ENCODE measurements at regions not wholly inside any gene's neighbourhood (a gene's known extent, or its start where the extent isn't known, plus 50 kb on each side); places are given as distances from the start of the nearest gene placed in this dataset.

GRCh38 chr1:98813738-98814309 lies 152.3 kb downstream of the SNX7 start:
- H3K27ac ChIP-seq (ENCODE audit: insufficient read depth, low read length), result no peak overlapping the region
- H2AFZ ChIP-seq (ENCODE audit: low read length), result no peak overlapping the region
- H3K36me3 ChIP-seq (ENCODE audit: control insufficient read depth, insufficient read depth, low read length), result no peaks in the 10 kb centered on the region
- H3K4me3 ChIP-seq (replicated peaks in 1 of 4; ENCODE audit: control extremely low read depth in 1 of 4, insufficient read depth in 1 of 4, low read depth in 3 of 4, low read length in 4 of 4), result no peak overlapping the region
- no peaks in the 10 kb centered on the region for H3K79me2 ChIP-seq (ENCODE audit: control insufficient read depth, insufficient read depth, low read length)
- no peaks in the 10 kb centered on the region for H4K20me1 ChIP-seq (ENCODE audit: control insufficient read depth, extremely low read depth, insufficient read depth, low read length)
- TF ChIP-seq, protein P1, sequence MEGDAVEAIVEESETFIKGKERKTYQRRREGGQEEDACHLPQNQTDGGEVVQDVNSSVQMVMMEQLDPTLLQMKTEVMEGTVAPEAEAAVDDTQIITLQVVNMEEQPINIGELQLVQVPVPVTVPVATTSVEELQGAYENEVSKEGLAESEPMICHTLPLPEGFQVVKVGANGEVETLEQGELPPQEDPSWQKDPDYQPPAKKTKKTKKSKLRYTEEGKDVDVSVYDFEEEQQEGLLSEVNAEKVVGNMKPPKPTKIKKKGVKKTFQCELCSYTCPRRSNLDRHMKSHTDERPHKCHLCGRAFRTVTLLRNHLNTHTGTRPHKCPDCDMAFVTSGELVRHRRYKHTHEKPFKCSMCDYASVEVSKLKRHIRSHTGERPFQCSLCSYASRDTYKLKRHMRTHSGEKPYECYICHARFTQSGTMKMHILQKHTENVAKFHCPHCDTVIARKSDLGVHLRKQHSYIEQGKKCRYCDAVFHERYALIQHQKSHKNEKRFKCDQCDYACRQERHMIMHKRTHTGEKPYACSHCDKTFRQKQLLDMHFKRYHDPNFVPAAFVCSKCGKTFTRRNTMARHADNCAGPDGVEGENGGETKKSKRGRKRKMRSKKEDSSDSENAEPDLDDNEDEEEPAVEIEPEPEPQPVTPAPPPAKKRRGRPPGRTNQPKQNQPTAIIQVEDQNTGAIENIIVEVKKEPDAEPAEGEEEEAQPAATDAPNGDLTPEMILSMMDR (conservative IDR thresholded peaks at IDR 0.05 in 1 of 2, IDR thresholded peaks at IDR 0.05 in 1 of 2; ENCODE audit: low read depth in 1 of 2, low read length in 2 of 2), result no peak
- no peak for TF ChIP-seq EZH2 (IDR thresholded peaks at IDR 0.05; ENCODE audit: low read length, missing control alignments)
- H3K4me1 ChIP-seq (ENCODE audit: control insufficient read depth, extremely low read depth, insufficient read depth, low read length), result no peaks in the 10 kb centered on the region
- no peaks in the 10 kb centered on the region for H3K27me3 ChIP-seq (ENCODE audit: control insufficient read depth, insufficient read depth, low read length)
- no peak overlapping the region for H3K9ac ChIP-seq (ENCODE audit: insufficient read depth, low read length)
- no peak overlapping the region for H3K4me2 ChIP-seq (ENCODE audit: extremely low read depth, insufficient read depth, low read length)
- no peaks in the 10 kb centered on the region for H3K9me3 ChIP-seq (ENCODE audit: control insufficient read depth, insufficient read depth, low read depth, low read length)
- DNase-seq (ENCODE audit: low read depth in 2 of 2), result no peak

DNA sequence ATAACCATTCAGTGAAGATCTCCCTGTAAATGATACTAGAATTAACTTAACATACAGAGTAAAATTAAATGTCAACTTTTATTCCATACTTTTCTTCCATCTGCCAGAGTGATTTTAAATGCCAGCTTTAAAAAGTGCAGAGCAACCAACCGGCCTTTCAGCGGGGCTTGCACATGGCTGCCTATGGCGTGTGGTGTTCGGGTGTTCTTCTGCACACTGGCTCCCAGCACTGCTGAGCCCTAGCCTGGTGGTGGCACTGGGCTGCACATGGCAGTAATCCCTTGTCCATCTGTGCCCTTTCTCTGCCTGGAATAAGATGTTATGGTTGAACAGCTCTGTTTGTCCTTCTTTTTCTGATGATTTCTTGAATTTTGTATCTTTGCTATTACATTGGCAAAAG lies 156.3 kb downstream of the SNX7 start:
- no peak overlapping the region for H3K27ac ChIP-seq (ENCODE audit: insufficient read depth, low read length)

DNA sequence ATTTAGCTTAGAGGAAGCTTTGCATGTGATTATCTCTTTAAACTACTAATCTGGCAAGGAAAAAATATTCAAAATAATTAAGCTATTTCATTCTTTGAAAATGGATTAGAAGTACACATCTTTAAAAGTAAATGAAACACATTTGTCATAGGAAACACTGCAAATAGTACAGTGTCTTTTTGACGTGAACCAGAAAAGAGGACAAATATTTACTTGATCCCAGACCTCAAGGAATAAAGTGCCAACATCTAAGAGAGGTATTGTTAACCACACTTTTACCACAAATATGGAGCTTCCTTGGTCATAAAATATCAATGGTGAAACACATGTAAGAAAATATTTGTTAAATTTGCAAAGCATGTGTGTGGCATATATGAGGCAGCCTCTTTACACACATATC lies 159.9 kb downstream of the SNX7 start:
- DNase-seq (ENCODE audit: low read depth in 2 of 2), result no peak
- H3K27ac ChIP-seq (ENCODE audit: insufficient read depth, low read length), result no peak overlapping the region
- no peaks in the 10 kb centered on the region for H3K79me2 ChIP-seq (ENCODE audit: control insufficient read depth, insufficient read depth, low read length)

More for the DNA sequence above, 156.3 kb downstream of the SNX7 start:
- H3K36me3 ChIP-seq (ENCODE audit: control insufficient read depth, insufficient read depth, low read length), result no peaks in the 10 kb centered on the region
- no peak overlapping the region for H3K4me2 ChIP-seq (ENCODE audit: extremely low read depth, insufficient read depth, low read length)
- H3K4me1 ChIP-seq (ENCODE audit: control insufficient read depth, extremely low read depth, insufficient read depth, low read length), result no peaks in the 10 kb centered on the region
- H3K4me3 ChIP-seq (replicated peaks in 1 of 4; ENCODE audit: control extremely low read depth in 1 of 4, insufficient read depth in 1 of 4, low read depth in 3 of 4, low read length in 4 of 4), result no peak overlapping the region
- no peaks in the 10 kb centered on the region for H3K79me2 ChIP-seq (ENCODE audit: control insufficient read depth, insufficient read depth, low read length)
- TF ChIP-seq EZH2 (IDR thresholded peaks at IDR 0.05; ENCODE audit: low read length, missing control alignments), result no peak
- TF ChIP-seq, protein P1 (conservative IDR thresholded peaks at IDR 0.05 in 1 of 2, IDR thresholded peaks at IDR 0.05 in 1 of 2; ENCODE audit: low read depth in 1 of 2, low read length in 2 of 2), result no peak
- H3K9me3 ChIP-seq (ENCODE audit: control insufficient read depth, insufficient read depth, low read depth, low read length), result no peaks in the 10 kb centered on the region
- H2AFZ ChIP-seq (ENCODE audit: low read length), result no peak overlapping the region
- H3K9ac ChIP-seq (ENCODE audit: insufficient read depth, low read length), result no peak overlapping the region
- H4K20me1 ChIP-seq (ENCODE audit: control insufficient read depth, extremely low read depth, insufficient read depth, low read length), result no peaks in the 10 kb centered on the region
- no peaks in the 10 kb centered on the region for H3K27me3 ChIP-seq (ENCODE audit: control insufficient read depth, insufficient read depth, low read length)
- no peak for DNase-seq (ENCODE audit: low read depth in 2 of 2)

More for the DNA sequence above, 159.9 kb downstream of the SNX7 start:
- Histone ChIP-seq H2AFZ (ENCODE audit: low read length) (no peak overlapping the region), H4K20me1 (ENCODE audit: control insufficient read depth, extremely low read depth, insufficient read depth, low read length) (no peaks in the 10 kb centered on the region), H3K4me2 (ENCODE audit: extremely low read depth, insufficient read depth, low read length) (no peak overlapping the region), H3K9me3 (ENCODE audit: control insufficient read depth, insufficient read depth, low read depth, low read length) (no peaks in the 10 kb centered on the region), H3K9ac (ENCODE audit: insufficient read depth, low read length) (no peak overlapping the region), H3K4me3 (replicated peaks in 1 of 4; ENCODE audit: control extremely low read depth in 1 of 4, insufficient read depth in 1 of 4, low read depth in 3 of 4, low read length in 4 of 4) (no peak overlapping the region), H3K27me3 (ENCODE audit: control insufficient read depth, insufficient read depth, low read length) (no peaks in the 10 kb centered on the region), H3K36me3 (ENCODE audit: control insufficient read depth, insufficient read depth, low read length) (no peaks in the 10 kb centered on the region), H3K4me1 (ENCODE audit: control insufficient read depth, extremely low read depth, insufficient read depth, low read length) (no peaks in the 10 kb centered on the region)
- TF ChIP-seq EZH2 (IDR thresholded peaks at IDR 0.05; ENCODE audit: low read length, missing control alignments), result no peak
- TF ChIP-seq, protein P1 (conservative IDR thresholded peaks at IDR 0.05 in 1 of 2, IDR thresholded peaks at IDR 0.05 in 1 of 2; ENCODE audit: low read depth in 1 of 2, low read length in 2 of 2), result no peak

Measured in fibroblast of lung (primary cell).